HepG2 (cell line): ENCODE measurements at regions not wholly inside any gene's neighbourhood (a gene's known extent, or its start where the extent isn't known, plus 50 kb on each side); places are given as distances from the start of the nearest gene placed in this dataset.

ENCODE experiments used
- ATAC-seq: fragments of 200-7000 bp; cut with Tn5 transposase; 3 replicates; pipeline ENCODE4 v1.9.1; 2020; ENCODE audit warnings: mild to moderate bottlenecking, moderate library complexity
- BruUV-seq: library from RNA; stranded (reverse); fragments of 400-500 nt; replicated peaks from 2 replicates; lab custom pipeline; 2021; lab: Mats Ljungman, UMichigan
- CTCF ChIA-PET: fragments of 300-600 bp; formaldehyde crosslinking; extraction: SDS; loops from one replicate; lab custom pipeline; 2021; ENCODE audit warnings: low total read pairs, inconsistent platforms, low intra/inter-chr PET ratio; lab: Yijun Ruan, JAX
- POLR2A ChIA-PET: fragments of 350-600 bp; sonication (Branson Sonifier 250); formaldehyde crosslinking; loops from one replicate; lab custom pipeline; 2020; ENCODE audit warnings: antibody characterized with exemption, inconsistent platforms; lab: Yijun Ruan, JAX
- DNase-seq: peaks from one replicate; pipeline ENCODE4 v3.0.0-alpha.2; 2015; ENCODE audit warnings: low spot score
- FAIRE-seq: peaks from 3 replicates; lab custom pipeline; 2011; peaks lifted over from hg19 to GRCh38; lab: Jason Lieb, UNC
- H2AFZ ChIP-seq: one replicate; pipeline ENCODE4 v1.6.1; 2011; ENCODE audit warnings: low read length, inconsistent platforms
- H3K27ac ChIP-seq: fragments of 300-600 bp; 3 replicates; pipeline ENCODE4 v1.8.0; 2011; ENCODE audit warnings: mixed run types, mild to moderate bottlenecking, mixed read lengths, low read length, inconsistent platforms; ENCODE audit not compliant: insufficient read depth; ENCODE audit errors: extremely low read length
- H3K27me3 ChIP-seq, 2 experiments: fragments of 200-600 bp in 1 of 2; 2 replicates in 1 of 2; 3 replicates in 1 of 2; pipeline versions ENCODE4 v1.6.0 to v1.8.0; 2011; ENCODE audit warnings: low read length in 2 of 2, mild to moderate bottlenecking in 2 of 2, moderate library complexity in 2 of 2, inconsistent platforms in 1 of 2; ENCODE audit not compliant: insufficient read depth in 2 of 2, control insufficient read depth in 1 of 2
- H3K36me3 ChIP-seq, 2 experiments: fragments of 200-600 bp in 1 of 2; replicated peaks in 1 of 2; 2 replicates in 1 of 2; 3 replicates in 1 of 2; pipeline versions ENCODE4 v1.5.1 to v1.8.0; 2011; ENCODE audit warnings: low read length in 2 of 2, inconsistent platforms in 1 of 2; ENCODE audit not compliant: insufficient read depth in 2 of 2, control insufficient read depth in 1 of 2
- H3K4me1 ChIP-seq: 2 replicates; pipeline ENCODE4 v1.5.1; 2012; ENCODE audit warnings: low read length, inconsistent platforms; ENCODE audit not compliant: insufficient read depth
- H3K4me2 ChIP-seq: 2 replicates; pipeline ENCODE4 v1.6.0; 2011; ENCODE audit warnings: low read depth, low read length, inconsistent platforms
- H3K4me3 ChIP-seq, 3 experiments: fragments of 200-600 bp in 1 of 3; sonication (generic), shearing (Covaris generic) in 1 of 3; replicated peaks in 1 of 3; 2 replicates each; pipeline ENCODE4 v1.5.1; 2011 to 2016; ENCODE audit warnings: low read length in 3 of 3, inconsistent platforms in 2 of 3, low read depth in 2 of 3, mild to moderate bottlenecking in 2 of 3, control low read depth in 1 of 3, mixed read lengths in 1 of 3; ENCODE audit not compliant: insufficient read depth in 1 of 3
- H3K79me2 ChIP-seq: one replicate; pipeline ENCODE4 v1.6.1; 2011; ENCODE audit warnings: low read length, inconsistent platforms; ENCODE audit not compliant: insufficient read depth
- H3K9ac ChIP-seq: 2 replicates; pipeline ENCODE4 v1.6.0; 2011; ENCODE audit warnings: mild to moderate bottlenecking, low read depth, low read length, inconsistent platforms; ENCODE audit not compliant: insufficient read depth
- H3K9me3 ChIP-seq: 2 replicates; pipeline ENCODE4 v1.5.1; 2012; ENCODE audit warnings: mild to moderate bottlenecking, low read length
- H4K20me1 ChIP-seq: 2 replicates; pipeline ENCODE4 v1.6.0; 2011; ENCODE audit warnings: inconsistent platforms, mild to moderate bottlenecking, low read length, moderate library complexity; ENCODE audit not compliant: insufficient read depth
- EEA1 ChIP-seq: sonication (generic); formaldehyde crosslinking; IDR thresholded peaks from 2 replicates; pipeline ENCODE4 v1.5.1; 2020; ENCODE audit warnings: mild to moderate bottlenecking, missing genetic modification reagents, borderline replicate concordance
- FOXK1 ChIP-seq: sonication (generic); formaldehyde crosslinking; IDR thresholded peaks from 2 replicates; pipeline ENCODE4 v1.4.0; 2020; ENCODE audit warnings: low read depth, missing genetic modification reagents, borderline replicate concordance
- GTF2F1 ChIP-seq: fragments of 150-350 bp; IDR thresholded peaks from 2 replicates; pipeline ENCODE4 v1.6.1; 2014; ENCODE audit warnings: low read length
- HMG20B ChIP-seq: conservative IDR thresholded peaks from 2 replicates; pipeline ENCODE4 v1.6.1; 2016; ENCODE audit warnings: missing genetic modification reagents, missing compliant biosample characterization
- PRMT3 ChIP-seq: sonication (generic); formaldehyde crosslinking; IDR thresholded peaks from 2 replicates; pipeline ENCODE4 v1.8.1; 2022; ENCODE audit warnings: low read depth, mild to moderate bottlenecking, moderate library complexity, missing genetic modification reagents, borderline replicate concordance
- RAD51 ChIP-seq: fragments of 450-650 bp; IDR thresholded peaks from 2 replicates; pipeline ENCODE4 v1.6.1; 2016; ENCODE audit warnings: borderline replicate concordance
- SMAD1 ChIP-seq: sonication (generic); formaldehyde crosslinking; IDR thresholded peaks from 2 replicates; pipeline ENCODE4 v1.4.0; 2020; ENCODE audit warnings: missing genetic modification reagents, low read depth, mild to moderate bottlenecking, borderline replicate concordance
- SNAI1 ChIP-seq: sonication (generic); formaldehyde crosslinking; IDR thresholded peaks from 2 replicates; pipeline ENCODE4 v1.5.0; 2020; ENCODE audit warnings: mild to moderate bottlenecking, missing genetic modification reagents, borderline replicate concordance
- TBL1XR1 ChIP-seq: fragments of 150-350 bp; IDR thresholded peaks from 2 replicates; pipeline ENCODE4 v1.6.1; 2014; ENCODE audit warnings: borderline replicate concordance, low read length; ENCODE audit not compliant: partially characterized antibody
- ZBTB49 ChIP-seq: sonication (generic); formaldehyde crosslinking; IDR thresholded peaks from 2 replicates; pipeline ENCODE4 v1.4.0; 2020; ENCODE audit warnings: missing genetic modification reagents, borderline replicate concordance
- ZFP1 ChIP-seq: IDR thresholded peaks from 2 replicates; pipeline ENCODE4 v1.6.1; 2016
- ZNF264 ChIP-seq: sonication (generic); formaldehyde crosslinking; IDR thresholded peaks from 2 replicates; pipeline ENCODE4 v1.4.0; 2020; ENCODE audit warnings: missing genetic modification reagents
- ZNF607 ChIP-seq: sonication (generic); formaldehyde crosslinking; IDR thresholded peaks from 2 replicates; pipeline ENCODE4 v1.5.1; 2020; ENCODE audit warnings: missing genetic modification reagents, mild to moderate bottlenecking, borderline replicate concordance
- ZNF784 ChIP-seq: sonication (generic); formaldehyde crosslinking; IDR thresholded peaks from 2 replicates; pipeline ENCODE4 v1.5.1; 2020; ENCODE audit warnings: missing genetic modification reagents, mild to moderate bottlenecking, borderline replicate concordance
- ZNF841 ChIP-seq: sonication (generic); formaldehyde crosslinking; IDR thresholded peaks from 2 replicates; pipeline ENCODE4 v1.8.1; 2023; ENCODE audit warnings: missing genetic modification reagents, borderline replicate concordance
- ZUFSP ChIP-seq: sonication (generic); formaldehyde crosslinking; IDR thresholded peaks from 2 replicates; pipeline ENCODE4 v1.9.0; 2021; ENCODE audit warnings: missing genetic modification reagents, mild to moderate bottlenecking, borderline replicate concordance
- WGBS: methylation state at CpG from one replicate; pipeline ENCODE4 v1.1.6; 2017; ENCODE audit warnings: low lambda C conversion rate; 5-methylcytosine and 5-hydroxymethylcytosine counted together
- in situ Hi-C: cut with HindIII; loops from 2 replicates; pipeline ENCODE4 v1.10.0; 2017; ENCODE audit warnings: low pct_unique_long_range_greater_than_20kb; ENCODE audit not compliant: extremely low pct_ligation_motif_present
- intact Hi-C: fragments of 100-400 bp; cut with micrococcal nuclease; formaldehyde crosslinking; loops from one replicate; pipeline ENCODE4 v1.10.0; 2022; ENCODE audit not compliant: unreplicated experiment

GRCh38 chr14:28300356-28300755 lies 466.2 kb upstream of the FOXG1 start:
- Histone ChIP-seq H3K4me3 (no peak overlapping the region), H4K20me1 (no peaks in the 10 kb centered on the region), H3K79me2 (no peaks in the 10 kb centered on the region), H3K9me3 (peaks cover 98% of the 10 kb centered on the region), H3K9ac (no peak overlapping the region), H3K36me3 (no peaks in the 10 kb centered on the region), H3K27ac (no peak overlapping the region), H3K4me1 (no peaks in the 10 kb centered on the region), H3K4me2 (no peak overlapping the region), H3K27me3 (no peaks in the 10 kb centered on the region), H2AFZ (no peak overlapping the region)
- no peak for TF ChIP-seq GTF2F1
- no peak for TF ChIP-seq ZNF784
- no peak for TF ChIP-seq RAD51
- TF ChIP-seq ZNF264 (CRISPR knock-in tag) = no peak
- ChIA-PET POLR2A (no interaction called here), CTCF (no interaction called here)
- no peak for ATAC-seq
- no peak for DNase-seq
- FAIRE-seq = no peak
- in situ Hi-C loops (no loop called here), intact Hi-C loops (no loop called here)
- no TSS peak for BruUV-seq

DNA sequence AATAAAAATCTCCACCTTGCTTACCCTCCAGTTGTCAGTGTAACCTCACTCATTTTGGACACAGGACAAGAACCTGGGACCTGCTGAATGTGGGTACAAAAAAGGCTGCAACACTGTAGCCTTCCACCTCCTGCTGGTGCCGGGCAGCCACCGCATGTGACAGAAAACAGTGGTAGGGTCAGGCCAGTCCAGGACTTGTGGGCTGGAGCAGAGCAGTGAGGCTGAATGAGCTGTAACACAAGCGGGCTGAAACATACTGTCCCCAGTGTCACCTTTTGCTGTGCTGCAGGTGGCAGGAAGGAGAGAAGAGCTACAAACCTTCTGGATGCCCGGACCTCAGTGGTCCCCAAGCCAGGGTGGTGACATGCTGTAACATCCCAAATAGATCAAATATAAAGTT lies 465.4 kb upstream of the FOXG1 start:
- CTCF ChIA-PET = no interaction called here
- TF ChIP-seq PRMT3 (CRISPR knock-in tag) = no peak
- no peak for TF ChIP-seq SNAI1 (CRISPR knock-in tag)
- no peak for TF ChIP-seq ZUFSP (CRISPR knock-in tag)
- no peak for TF ChIP-seq ZNF841 (CRISPR knock-in tag)
- TF ChIP-seq HMG20B (CRISPR knock-in tag) = no peak
- no peak for TF ChIP-seq ZNF607 (CRISPR knock-in tag)
- no peak for TF ChIP-seq SMAD1 (CRISPR knock-in tag)
- TF ChIP-seq EEA1 (CRISPR knock-in tag) = no peak
- no peak for TF ChIP-seq ZBTB49 (CRISPR knock-in tag)
- TF ChIP-seq TBL1XR1 = no peak
- no peak for TF ChIP-seq FOXK1 (CRISPR knock-in tag)
- TF ChIP-seq ZFP1 (CRISPR knock-in tag) = no peak

More for the DNA sequence above, 465.4 kb upstream of the FOXG1 start:
- Histone ChIP-seq H3K27ac (no peak overlapping the region), H3K4me2 (no peak overlapping the region), H4K20me1 (no peaks in the 10 kb centered on the region), H3K36me3 (no peaks in the 10 kb centered on the region), H3K79me2 (no peaks in the 10 kb centered on the region), H3K27me3 (no peaks in the 10 kb centered on the region), H3K4me3 (no peak overlapping the region), H3K9me3 (peaks cover 98% of the 10 kb centered on the region), H2AFZ (no peak overlapping the region), H3K9ac (no peak overlapping the region), H3K4me1 (no peaks in the 10 kb centered on the region)
- WGBS = 19% methylated on average over 4 of the region's 4 CpGs
- ATAC-seq (no peak), FAIRE-seq (no peak), DNase-seq (no peak)
- in situ Hi-C loops (no loop called here), intact Hi-C loops (no loop called here)
- POLR2A ChIA-PET = no interaction called here
- BruUV-seq = no TSS peak
